Stimulated activated memory B cell treated with anti-CD40 and anti-IgM and Interleukin-4, amounts not matched to agents 10 μg/mL and 1 μg/mL and 100 μg/mL, for 72 hours (primary cell): ENCODE measurements at regions not wholly inside any gene's neighbourhood (a gene's known extent, or its start where the extent isn't known, plus 50 kb on each side); places are given as distances from the start of the nearest gene placed in this dataset.

ENCODE experiments used
- ATAC-seq: fragments of 150-1000 bp; cut with Tn5 transposase; 2 replicates; pipeline ENCODE4 v1.10.0; 2021
- H3K27ac Mint-ChIP-seq: one replicate; pipeline ENCODE4 v1.8.0; 2022; ENCODE audit warnings: mild to moderate bottlenecking, mixed read lengths
- H3K27me3 Mint-ChIP-seq: one replicate; pipeline ENCODE4 v1.8.0; 2022; ENCODE audit warnings: mixed read lengths
- H3K36me3 Mint-ChIP-seq: one replicate; pipeline ENCODE4 v1.8.0; 2022; ENCODE audit warnings: mixed read lengths
- H3K4me1 Mint-ChIP-seq: one replicate; pipeline ENCODE4 v1.8.0; 2022; ENCODE audit warnings: mixed read lengths
- H3K4me3 Mint-ChIP-seq: one replicate; pipeline ENCODE4 v1.8.0; 2022; ENCODE audit warnings: mild to moderate bottlenecking, moderate library complexity, mixed read lengths
- H3K9me3 Mint-ChIP-seq: one replicate; pipeline ENCODE4 v1.8.0; 2022; ENCODE audit warnings: mixed read lengths

- Mint-ChIP-seq H3K4me3 (no peak overlapping the region), H3K9me3 (no peaks in the 10 kb centered on the region), H3K27ac (no peak overlapping the region), H3K27me3 (no peaks in the 10 kb centered on the region), H3K36me3 (no peaks in the 10 kb centered on the region), H3K4me1 (no peaks in the 10 kb centered on the region)
- no peak for ATAC-seq
Measured at GRCh38 chr10:64502936-64503335, 981.7 kb downstream of the REEP3 start.

- H3K9me3 Mint-ChIP-seq, result no peaks in the 10 kb centered on the region
- H3K4me1 Mint-ChIP-seq, result no peaks in the 10 kb centered on the region
- H3K4me3 Mint-ChIP-seq, result no peak overlapping the region
- ATAC-seq, result no peak
- H3K36me3 Mint-ChIP-seq, result no peaks in the 10 kb centered on the region
- H3K27ac Mint-ChIP-seq, result no peak overlapping the region
- no peaks in the 10 kb centered on the region for H3K27me3 Mint-ChIP-seq
Measured at GRCh38 chr10:64503429-64503828, 982.2 kb downstream of the REEP3 start.

DNA sequence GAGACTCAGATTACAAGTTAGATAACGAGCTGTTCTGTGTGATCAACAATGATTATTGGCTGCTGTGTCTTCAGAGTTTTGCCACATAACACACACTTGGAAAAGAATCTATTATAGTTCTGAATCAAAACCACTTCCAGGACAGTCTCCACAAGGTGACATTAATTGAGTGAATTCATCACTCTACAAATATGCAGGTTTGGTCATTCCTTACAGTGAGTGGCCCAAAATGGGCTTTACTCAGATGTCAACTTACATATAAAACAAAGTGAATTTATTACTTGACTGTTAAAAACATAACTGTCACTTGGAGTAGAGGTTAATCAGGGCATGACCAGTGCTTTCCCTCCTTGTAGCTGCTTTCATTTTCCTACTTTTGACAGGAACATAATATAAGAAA, 984.3 kb downstream of the REEP3 start:
- ATAC-seq, result no peak
- Mint-ChIP-seq H3K9me3 (no peaks in the 10 kb centered on the region), H3K27ac (no peak overlapping the region), H3K27me3 (no peaks in the 10 kb centered on the region), H3K36me3 (no peaks in the 10 kb centered on the region), H3K4me1 (no peaks in the 10 kb centered on the region), H3K4me3 (no peak overlapping the region)

GRCh38 chr10:64506963-64507362, 985.8 kb downstream of the REEP3 start:
- Mint-ChIP-seq H3K36me3 (no peaks in the 10 kb centered on the region), H3K4me3 (no peak overlapping the region), H3K27ac (no peak overlapping the region), H3K9me3 (no peaks in the 10 kb centered on the region), H3K4me1 (no peaks in the 10 kb centered on the region), H3K27me3 (no peaks in the 10 kb centered on the region)
- no peak for ATAC-seq

DNA sequence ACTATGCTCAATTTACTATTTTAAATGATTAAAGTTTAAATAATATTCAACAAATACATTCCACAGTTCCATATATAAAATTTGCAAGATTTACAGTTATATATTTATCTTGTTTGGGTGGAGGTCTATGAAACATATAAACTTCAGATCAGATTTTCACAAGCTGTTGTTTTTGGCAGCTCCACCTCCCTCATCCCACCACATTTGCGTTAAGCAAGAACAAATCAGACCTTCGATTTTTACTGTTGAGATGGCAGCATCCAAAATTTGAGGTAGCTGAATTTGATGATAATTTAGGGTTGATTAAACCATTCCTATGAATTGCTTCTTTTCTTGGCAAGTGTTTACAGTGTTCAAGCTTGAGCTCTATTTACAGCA, 986.4 kb downstream of the REEP3 start:
- Mint-ChIP-seq H3K27me3 (no peaks in the 10 kb centered on the region), H3K4me1 (no peaks in the 10 kb centered on the region), H3K27ac (no peak overlapping the region), H3K4me3 (no peak overlapping the region), H3K36me3 (no peaks in the 10 kb centered on the region), H3K9me3 (no peaks in the 10 kb centered on the region)
- ATAC-seq, result no peak

GRCh38 chr10:64508029-64508661, 986.9 kb downstream of the REEP3 start:
- Mint-ChIP-seq H3K4me1 (no peaks in the 10 kb centered on the region), H3K27me3 (no peaks in the 10 kb centered on the region), H3K36me3 (no peaks in the 10 kb centered on the region), H3K9me3 (no peaks in the 10 kb centered on the region), H3K4me3 (no peak overlapping the region), H3K27ac (no peak overlapping the region)
- no peak for ATAC-seq

DNA sequence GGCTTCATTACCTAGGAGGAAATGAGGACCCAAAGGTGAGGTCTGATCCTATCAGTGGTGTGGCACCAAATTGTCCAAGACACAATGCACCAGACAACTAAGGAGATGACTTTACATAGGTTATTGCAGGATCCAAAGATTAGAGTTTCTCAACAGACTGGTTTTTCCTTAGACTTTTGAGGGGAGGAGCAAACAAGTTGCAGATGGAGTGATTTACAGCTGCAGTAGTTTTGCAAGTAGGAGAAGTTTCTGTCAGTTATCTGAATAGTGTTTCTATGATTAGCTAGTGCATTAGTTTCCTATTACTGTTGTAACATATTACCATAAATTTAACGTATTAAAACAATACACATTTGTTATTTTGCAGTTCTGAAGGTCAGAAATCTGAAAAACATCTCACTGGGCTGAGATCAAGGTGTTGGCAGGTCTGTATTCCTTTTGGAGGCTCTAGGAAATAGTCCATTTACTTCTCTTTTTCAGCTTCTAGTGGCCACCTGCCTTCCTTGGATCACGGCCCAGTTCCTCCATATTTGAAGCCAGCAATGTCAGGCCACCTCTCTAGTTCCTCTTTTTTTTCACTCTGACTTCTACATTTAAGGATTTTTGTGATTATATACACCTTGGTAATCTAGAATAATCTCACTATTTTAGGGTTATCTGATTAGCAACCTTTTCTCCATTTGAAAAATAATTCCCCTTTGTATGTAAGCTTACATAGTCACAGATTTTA, 994.9 kb downstream of the REEP3 start:
- Mint-ChIP-seq H3K9me3 (no peaks in the 10 kb centered on the region), H3K27ac (no peak overlapping the region), H3K27me3 (no peaks in the 10 kb centered on the region), H3K4me1 (no peaks in the 10 kb centered on the region), H3K4me3 (no peak overlapping the region), H3K36me3 (no peaks in the 10 kb centered on the region)
- no peak for ATAC-seq

GRCh38 chr10:64518456-64518855, 997.3 kb downstream of the REEP3 start:
- Mint-ChIP-seq H3K27ac (no peak overlapping the region), H3K4me3 (no peak overlapping the region), H3K4me1 (no peaks in the 10 kb centered on the region), H3K36me3 (no peaks in the 10 kb centered on the region), H3K27me3 (no peaks in the 10 kb centered on the region), H3K9me3 (no peaks in the 10 kb centered on the region)
- no peak for ATAC-seq

DNA sequence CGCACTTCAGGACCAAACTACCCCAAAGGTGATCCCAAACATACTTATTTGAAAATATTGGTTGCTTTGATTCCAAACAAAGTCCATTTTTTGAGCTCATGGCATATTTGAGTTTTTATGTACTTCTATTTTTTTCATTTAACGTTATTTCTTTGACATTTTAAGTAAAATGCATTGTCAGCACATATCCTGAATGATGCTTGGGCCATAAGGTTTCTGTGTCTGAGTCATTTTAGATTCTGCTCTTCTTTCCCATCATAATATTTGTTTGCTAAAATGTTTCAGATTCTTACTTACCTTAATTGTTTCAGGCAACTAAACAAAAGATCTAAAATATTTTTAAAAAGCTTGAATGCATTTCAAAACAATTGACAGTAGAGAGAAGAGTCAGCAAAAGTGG, 998.2 kb downstream of the REEP3 start:
- no peaks in the 10 kb centered on the region for H3K9me3 Mint-ChIP-seq
- no peaks in the 10 kb centered on the region for H3K4me1 Mint-ChIP-seq
- no peaks in the 10 kb centered on the region for H3K27me3 Mint-ChIP-seq
- no peak overlapping the region for H3K27ac Mint-ChIP-seq
- no peaks in the 10 kb centered on the region for H3K36me3 Mint-ChIP-seq
- H3K4me3 Mint-ChIP-seq, result no peak overlapping the region
- ATAC-seq, result no peak

DNA sequence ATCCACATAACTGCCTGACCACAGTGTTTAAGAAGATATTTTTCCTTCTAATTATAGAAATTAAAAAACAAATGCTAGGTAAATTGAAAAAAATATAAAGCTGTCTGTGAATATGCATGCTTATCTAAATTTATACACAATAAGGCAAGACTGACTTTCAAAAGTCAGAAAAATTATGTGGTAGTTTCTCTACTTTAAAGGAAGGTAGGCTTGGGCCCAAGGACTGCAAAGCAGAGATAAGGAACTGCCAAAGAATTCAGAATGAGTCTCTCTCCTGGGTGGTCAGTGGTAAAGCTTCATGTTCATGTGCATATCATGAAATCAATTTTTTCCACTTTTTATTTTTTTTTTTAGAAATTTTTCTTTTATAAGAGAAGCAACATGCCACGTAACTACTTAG, 998.6 kb downstream of the REEP3 start:
- no peak overlapping the region for H3K27ac Mint-ChIP-seq
- no peaks in the 10 kb centered on the region for H3K27me3 Mint-ChIP-seq
- H3K4me1 Mint-ChIP-seq, result no peaks in the 10 kb centered on the region
- H3K4me3 Mint-ChIP-seq, result no peak overlapping the region
- no peak for ATAC-seq
- no peaks in the 10 kb centered on the region for H3K9me3 Mint-ChIP-seq
- no peaks in the 10 kb centered on the region for H3K36me3 Mint-ChIP-seq

- Mint-ChIP-seq H3K9me3 (no peaks in the 10 kb centered on the region), H3K4me3 (no peak overlapping the region), H3K36me3 (no peaks in the 10 kb centered on the region), H3K27me3 (no peaks in the 10 kb centered on the region), H3K4me1 (no peaks in the 10 kb centered on the region), H3K27ac (no peak overlapping the region)
- ATAC-seq, result no peak
Measured at GRCh38 chr10:64523065-64523759, 1002.0 kb downstream of the REEP3 start.

GRCh38 chr10:64528294-64529002, 1007.2 kb downstream of the REEP3 start:
- Mint-ChIP-seq H3K36me3 (no peaks in the 10 kb centered on the region), H3K9me3 (no peaks in the 10 kb centered on the region), H3K4me3 (no peak overlapping the region), H3K27me3 (no peaks in the 10 kb centered on the region), H3K4me1 (no peaks in the 10 kb centered on the region), H3K27ac (no peak overlapping the region)
- no peak for ATAC-seq

DNA sequence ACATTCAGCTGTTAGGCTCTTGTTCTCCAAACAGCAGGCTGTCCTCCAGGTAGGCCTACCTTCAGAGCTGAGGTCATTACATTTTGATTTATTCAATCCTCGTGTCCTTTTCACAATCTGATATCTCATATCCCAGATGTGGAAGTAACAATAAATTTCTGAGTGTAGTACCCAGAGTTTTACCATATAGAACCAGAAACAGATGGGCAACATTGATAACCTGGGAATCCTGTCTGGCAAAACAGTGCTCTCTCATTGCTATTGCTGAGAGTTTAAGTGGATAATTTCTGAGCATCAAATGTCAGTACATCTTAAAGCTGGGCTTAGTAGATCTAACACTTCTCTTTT, 1007.8 kb downstream of the REEP3 start:
- Mint-ChIP-seq H3K27ac (no peak overlapping the region), H3K4me1 (no peaks in the 10 kb centered on the region), H3K9me3 (no peaks in the 10 kb centered on the region), H3K36me3 (no peaks in the 10 kb centered on the region), H3K4me3 (no peak overlapping the region), H3K27me3 (no peaks in the 10 kb centered on the region)
- no peak for ATAC-seq

GRCh38 chr10:64534616-64535015, 1013.4 kb downstream of the REEP3 start:
- H3K27ac Mint-ChIP-seq, result no peak overlapping the region

GRCh38 chr10:64535131-64535867, 1014.1 kb downstream of the REEP3 start:
- ATAC-seq, result no peak
- no peak overlapping the region for H3K27ac Mint-ChIP-seq
- no peaks in the 10 kb centered on the region for H3K4me1 Mint-ChIP-seq
- no peaks in the 10 kb centered on the region for H3K36me3 Mint-ChIP-seq
- no peaks in the 10 kb centered on the region for H3K27me3 Mint-ChIP-seq
- no peak overlapping the region for H3K4me3 Mint-ChIP-seq
- H3K9me3 Mint-ChIP-seq, result no peaks in the 10 kb centered on the region

More at GRCh38 chr10:64534616-64535015, 1013.4 kb downstream of the REEP3 start:
- Mint-ChIP-seq H3K4me3 (no peak overlapping the region), H3K27me3 (no peaks in the 10 kb centered on the region), H3K36me3 (no peaks in the 10 kb centered on the region), H3K4me1 (no peaks in the 10 kb centered on the region), H3K9me3 (no peaks in the 10 kb centered on the region)
- ATAC-seq, result no peak
